Ishikawa (cell line): ENCODE measurements at regions not wholly inside any gene's neighbourhood (a gene's known extent, or its start where the extent isn't known, plus 50 kb on each side); places are given as distances from the start of the nearest gene placed in this dataset.

Experiments
- EP300 ChIP-seq: IDR thresholded peaks from 2 replicates; pipeline ENCODE4 v1.6.1; 2012; ENCODE audit warnings: borderline replicate concordance
- TAF1 ChIP-seq: IDR thresholded peaks from 2 replicates; pipeline ENCODE4 v1.6.1; 2012; ENCODE audit warnings: low read depth, mild to moderate bottlenecking
- TCF12 ChIP-seq: IDR thresholded peaks from 2 replicates; pipeline ENCODE4 v1.6.1; 2012; ENCODE audit warnings: low read depth
- TEAD4 ChIP-seq: IDR thresholded peaks from 2 replicates; pipeline ENCODE4 v1.6.1; 2012
- YY1 ChIP-seq: IDR thresholded peaks from 2 replicates; pipeline ENCODE4 v1.6.1; 2012; ENCODE audit warnings: low read depth
- TF ChIP-seq, protein P1 (sequence below): IDR thresholded peaks from 2 replicates; pipeline ENCODE4 v1.6.1; 2012; ENCODE audit warnings: low read depth, mild to moderate bottlenecking

DNA sequence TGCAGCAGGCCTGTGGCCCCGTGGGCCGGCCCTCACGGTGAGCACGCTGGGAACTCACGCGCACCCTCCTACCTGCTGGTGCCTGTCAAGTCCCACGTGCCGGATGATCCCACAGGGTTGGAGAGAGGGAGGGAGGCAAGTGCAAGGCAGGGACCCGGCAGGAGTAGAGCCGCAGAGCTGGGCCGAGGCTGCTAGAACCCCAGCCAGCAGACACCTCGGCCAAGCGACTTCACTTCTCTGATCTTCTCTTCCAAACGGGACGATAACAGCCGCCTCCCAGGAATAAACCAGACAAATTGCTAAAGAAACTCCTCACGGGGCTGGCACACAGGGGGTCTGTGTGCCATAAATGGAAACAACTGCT is 1232.8 kb downstream of the TBC1D22A start:
- TF ChIP-seq, protein P1, sequence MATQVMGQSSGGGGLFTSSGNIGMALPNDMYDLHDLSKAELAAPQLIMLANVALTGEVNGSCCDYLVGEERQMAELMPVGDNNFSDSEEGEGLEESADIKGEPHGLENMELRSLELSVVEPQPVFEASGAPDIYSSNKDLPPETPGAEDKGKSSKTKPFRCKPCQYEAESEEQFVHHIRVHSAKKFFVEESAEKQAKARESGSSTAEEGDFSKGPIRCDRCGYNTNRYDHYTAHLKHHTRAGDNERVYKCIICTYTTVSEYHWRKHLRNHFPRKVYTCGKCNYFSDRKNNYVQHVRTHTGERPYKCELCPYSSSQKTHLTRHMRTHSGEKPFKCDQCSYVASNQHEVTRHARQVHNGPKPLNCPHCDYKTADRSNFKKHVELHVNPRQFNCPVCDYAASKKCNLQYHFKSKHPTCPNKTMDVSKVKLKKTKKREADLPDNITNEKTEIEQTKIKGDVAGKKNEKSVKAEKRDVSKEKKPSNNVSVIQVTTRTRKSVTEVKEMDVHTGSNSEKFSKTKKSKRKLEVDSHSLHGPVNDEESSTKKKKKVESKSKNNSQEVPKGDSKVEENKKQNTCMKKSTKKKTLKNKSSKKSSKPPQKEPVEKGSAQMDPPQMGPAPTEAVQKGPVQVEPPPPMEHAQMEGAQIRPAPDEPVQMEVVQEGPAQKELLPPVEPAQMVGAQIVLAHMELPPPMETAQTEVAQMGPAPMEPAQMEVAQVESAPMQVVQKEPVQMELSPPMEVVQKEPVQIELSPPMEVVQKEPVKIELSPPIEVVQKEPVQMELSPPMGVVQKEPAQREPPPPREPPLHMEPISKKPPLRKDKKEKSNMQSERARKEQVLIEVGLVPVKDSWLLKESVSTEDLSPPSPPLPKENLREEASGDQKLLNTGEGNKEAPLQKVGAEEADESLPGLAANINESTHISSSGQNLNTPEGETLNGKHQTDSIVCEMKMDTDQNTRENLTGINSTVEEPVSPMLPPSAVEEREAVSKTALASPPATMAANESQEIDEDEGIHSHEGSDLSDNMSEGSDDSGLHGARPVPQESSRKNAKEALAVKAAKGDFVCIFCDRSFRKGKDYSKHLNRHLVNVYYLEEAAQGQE, result no peak
- TF ChIP-seq TAF1 (no peak), TEAD4 (no peak), EP300 (no peak), TCF12 (no peak), YY1 (no peak)
